Chondrocyte (in vitro differentiated cells): ENCODE measurements at regions not wholly inside any gene's neighbourhood (a gene's known extent, or its start where the extent isn't known, plus 50 kb on each side); places are given as distances from the start of the nearest gene placed in this dataset.

Experiments used
- DNase-seq: peaks from one replicate; pipeline ENCODE4 v3.0.0; 2021; ENCODE audit warnings: mixed read lengths, low spot score
- H3K27ac Mint-ChIP-seq: one replicate; pipeline ENCODE4 v1.8.0; 2021; ENCODE audit warnings: mild to moderate bottlenecking, moderate library complexity, mixed read lengths; ENCODE audit not compliant: unreplicated experiment
- H3K27me3 Mint-ChIP-seq: 2 replicates; pipeline ENCODE4 v1.8.0; 2021; ENCODE audit warnings: low read depth, mixed read lengths
- H3K36me3 Mint-ChIP-seq: 2 replicates; pipeline ENCODE4 v1.8.0; 2021; ENCODE audit warnings: low read depth, mixed read lengths
- H3K4me1 Mint-ChIP-seq: 2 replicates; pipeline ENCODE4 v1.8.0; 2021; ENCODE audit warnings: low read depth, mild to moderate bottlenecking, mixed read lengths
- H3K4me3 Mint-ChIP-seq: one replicate; pipeline ENCODE4 v1.8.0; 2021; ENCODE audit warnings: mild to moderate bottlenecking, moderate library complexity, mixed read lengths; ENCODE audit not compliant: unreplicated experiment
- H3K9me3 Mint-ChIP-seq: 2 replicates; pipeline ENCODE4 v1.8.0; 2021; ENCODE audit warnings: low read depth, mixed read lengths
- CTCF ChIP-seq: fragments of 200-600 bp; sonication (generic); IDR thresholded peaks from 2 replicates; pipeline ENCODE4 v1.5.0; 2021; ENCODE audit warnings: antibody characterized with exemption, mild to moderate bottlenecking, moderate library complexity

- TF ChIP-seq CTCF = no peak
- no peak overlapping the region for H3K4me3 Mint-ChIP-seq
- H3K4me1 Mint-ChIP-seq = peaks cover 20% of the 10 kb centered on the region
- no peaks in the 10 kb centered on the region for H3K27me3 Mint-ChIP-seq
- no peaks in the 10 kb centered on the region for H3K36me3 Mint-ChIP-seq
- H3K9me3 Mint-ChIP-seq = no peaks in the 10 kb centered on the region
- DNase-seq = no peak
- peak overlapping the region; percentile 71 for H3K27ac Mint-ChIP-seq
Observed at GRCh38 chr5:54889826-54890225, 95.6 kb downstream of the ESM1 start.

- TF ChIP-seq CTCF = no peak
- no peak for DNase-seq
- H3K36me3 Mint-ChIP-seq = no peaks in the 10 kb centered on the region
- H3K27ac Mint-ChIP-seq = no peak overlapping the region
- peaks cover 37% of the 10 kb centered on the region for H3K4me1 Mint-ChIP-seq
- no peak overlapping the region for H3K4me3 Mint-ChIP-seq
- no peaks in the 10 kb centered on the region for H3K9me3 Mint-ChIP-seq
- H3K27me3 Mint-ChIP-seq = peaks cover 3% of the 10 kb centered on the region
Observed at GRCh38 chr5:54887663-54888062, 97.7 kb downstream of the ESM1 start.

- no peak for DNase-seq
- Mint-ChIP-seq H3K4me1 (peaks cover 37% of the 10 kb centered on the region), H3K27me3 (peaks cover 3% of the 10 kb centered on the region), H3K36me3 (no peaks in the 10 kb centered on the region), H3K4me3 (no peak overlapping the region), H3K9me3 (no peaks in the 10 kb centered on the region), H3K27ac (no peak overlapping the region)
- no peak for TF ChIP-seq CTCF
Observed at GRCh38 chr5:54886866-54887265, 98.5 kb downstream of the ESM1 start.

- no peaks in the 10 kb centered on the region for H3K9me3 Mint-ChIP-seq
- H3K4me3 Mint-ChIP-seq = no peak overlapping the region
- no peak overlapping the region for H3K27ac Mint-ChIP-seq
- H3K4me1 Mint-ChIP-seq = peaks cover 40% of the 10 kb centered on the region
- no peak for DNase-seq
- peaks cover 3% of the 10 kb centered on the region for H3K27me3 Mint-ChIP-seq
- H3K36me3 Mint-ChIP-seq = no peaks in the 10 kb centered on the region
- TF ChIP-seq CTCF = no peak
Observed at GRCh38 chr5:54885636-54886035, 99.8 kb downstream of the ESM1 start.

GRCh38 chr5:54884195-54884536, 101.2 kb downstream of the ESM1 start:
- H3K36me3 Mint-ChIP-seq = no peaks in the 10 kb centered on the region
- peaks cover 26% of the 10 kb centered on the region for H3K4me1 Mint-ChIP-seq
- no peak for TF ChIP-seq CTCF
- H3K27ac Mint-ChIP-seq = no peak overlapping the region
- peak; percentile 69 for DNase-seq
- H3K4me3 Mint-ChIP-seq = peak overlapping the region; percentile 44
- peaks cover 3% of the 10 kb centered on the region for H3K27me3 Mint-ChIP-seq
- H3K9me3 Mint-ChIP-seq = no peaks in the 10 kb centered on the region
